Prostate gland (tissue), 2 donors: ENCODE measurements at regions not wholly inside any gene's neighbourhood (a gene's known extent, or its start where the extent isn't known, plus 50 kb on each side); places are given as distances from the start of the nearest gene placed in this dataset.

Source experiments
- CTCF ChIP-seq, 4 experiments: fragments of 200-600 bp in 2 of 4; fragments of 450-650 bp in 2 of 4; sonication (generic) in 2 of 4; IDR thresholded peaks; 1 replicate in 3 of 4; 2 replicates in 1 of 4; pipeline ENCODE4 v1.5.1; 2016 to 2019; ENCODE audit warnings: antibody characterized with exemption in 4 of 4, mild to moderate bottlenecking in 2 of 4, moderate library complexity in 2 of 4
- POLR2A ChIP-seq: fragments of 450-650 bp; IDR thresholded peaks from one replicate; pipeline ENCODE4 v1.6.1; 2016; ENCODE audit warnings: antibody characterized with exemption, mild to moderate bottlenecking
- POLR2AphosphoS5 ChIP-seq: sonication (generic); formaldehyde crosslinking; IDR thresholded peaks from one replicate; pipeline ENCODE4 v1.6.1; 2017; ENCODE audit warnings: antibody characterized with exemption

- TF ChIP-seq CTCF (IDR thresholded peaks at IDR 0.05) (no peak), POLR2A (no peak), POLR2AphosphoS5 (no peak)
Measured at GRCh38 chr5:9781890-9782289, 151.7 kb upstream of the TAS2R1 start.
